Epithelial cell of proximal tubule (primary cell): ENCODE measurements at regions not wholly inside any gene's neighbourhood (a gene's known extent, or its start where the extent isn't known, plus 50 kb on each side); places are given as distances from the start of the nearest gene placed in this dataset.

ENCODE experiments used
- DNase-seq: peaks from one replicate; pipeline ENCODE4 v3.0.0-alpha.2; 2011; ENCODE audit warnings: low read depth
- H3K4me3 ChIP-seq: 2 replicates; pipeline ENCODE4 v1.5.1; 2011; ENCODE audit warnings: low read depth, mild to moderate bottlenecking, low read length
- CTCF ChIP-seq: conservative IDR thresholded peaks from 2 replicates; pipeline ENCODE4 v1.5.1; 2012; ENCODE audit warnings: low read depth, mild to moderate bottlenecking, low read length

DNA sequence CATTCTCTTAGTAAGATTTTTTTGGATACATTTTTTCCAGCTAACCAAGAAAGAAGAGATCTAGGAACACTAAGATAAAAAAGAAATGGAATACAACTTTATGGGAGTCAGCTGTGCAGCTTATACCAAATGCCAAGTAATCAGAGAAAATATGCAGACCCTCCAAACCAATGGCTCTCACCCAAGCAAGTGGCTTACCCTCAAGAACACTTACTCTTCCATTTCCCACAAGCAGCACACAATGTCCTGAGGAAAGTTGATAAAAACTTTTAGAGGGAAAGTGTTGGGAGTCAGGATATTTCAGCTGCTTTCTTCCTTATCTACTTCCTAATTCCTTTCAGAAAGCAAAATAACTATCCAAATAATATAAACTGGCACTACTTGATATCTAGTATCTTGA lies 631.8 kb downstream of the RWDD3 start:
- TF ChIP-seq CTCF = no peak
- no peak for DNase-seq
- no peak overlapping the region for H3K4me3 ChIP-seq

DNA sequence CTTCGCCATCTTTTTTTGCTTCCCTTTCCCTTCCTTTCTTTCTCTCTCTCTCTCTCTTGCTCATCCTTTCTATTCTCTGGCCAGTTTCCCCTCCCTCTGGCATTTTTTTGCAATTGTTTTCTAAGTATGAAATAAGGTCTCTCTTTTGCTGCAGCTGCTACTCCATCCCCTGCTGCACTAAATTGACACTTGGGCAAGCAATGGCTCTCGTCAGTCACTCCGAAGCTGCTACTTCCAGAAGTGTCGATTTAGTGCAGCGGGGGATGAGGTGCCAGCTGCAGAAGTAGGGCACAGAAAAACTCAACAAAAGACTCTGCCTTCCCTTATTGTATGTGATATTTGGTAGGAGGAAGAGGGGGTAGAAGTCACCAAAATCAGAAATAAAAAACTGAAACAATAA lies 642.3 kb downstream of the RWDD3 start:
- H3K4me3 ChIP-seq = no peak overlapping the region
- TF ChIP-seq CTCF = no peak
- no peak for DNase-seq

DNA sequence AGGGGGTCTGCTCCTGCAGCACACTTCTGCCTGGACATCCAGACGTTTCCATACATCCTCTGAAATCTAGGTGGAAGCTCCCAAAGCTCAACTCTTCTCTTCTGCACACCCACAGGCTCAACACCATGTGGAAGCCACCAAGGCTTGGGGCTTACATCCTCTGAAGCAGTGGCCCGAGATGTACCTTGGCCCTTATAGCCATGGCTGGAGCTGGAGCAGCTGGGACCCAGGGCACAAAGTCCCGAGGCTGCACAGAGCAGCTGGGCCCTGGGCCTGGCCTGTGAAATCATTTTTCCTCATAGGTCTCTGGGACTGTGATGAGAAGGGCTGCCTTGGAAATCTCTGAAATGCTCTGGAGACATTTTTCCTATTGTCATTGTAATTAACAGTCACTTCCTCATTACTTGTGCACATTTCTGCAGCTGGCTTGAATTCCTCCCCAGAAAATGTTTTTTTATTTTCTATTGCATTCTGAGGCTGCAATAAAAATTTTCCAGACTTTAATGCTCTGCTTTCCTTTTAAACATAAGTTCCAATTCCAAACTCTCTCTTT lies 645.6 kb downstream of the RWDD3 start:
- H3K4me3 ChIP-seq = no peak overlapping the region
- TF ChIP-seq CTCF = no peak
- DNase-seq = no peak

- no peak for DNase-seq
- H3K4me3 ChIP-seq = no peak overlapping the region
- no peak for TF ChIP-seq CTCF
Measured at GRCh38 chr1:95888941-95889390, 655.0 kb downstream of the RWDD3 start.

- no peak for TF ChIP-seq CTCF
- no peak for DNase-seq
- H3K4me3 ChIP-seq = no peak overlapping the region
Measured at GRCh38 chr1:95889400-95889799, 655.4 kb downstream of the RWDD3 start.

GRCh38 chr1:95893921-95894320 lies 659.9 kb downstream of the RWDD3 start:
- DNase-seq = no peak
- H3K4me3 ChIP-seq = no peak overlapping the region
- no peak for TF ChIP-seq CTCF

DNA sequence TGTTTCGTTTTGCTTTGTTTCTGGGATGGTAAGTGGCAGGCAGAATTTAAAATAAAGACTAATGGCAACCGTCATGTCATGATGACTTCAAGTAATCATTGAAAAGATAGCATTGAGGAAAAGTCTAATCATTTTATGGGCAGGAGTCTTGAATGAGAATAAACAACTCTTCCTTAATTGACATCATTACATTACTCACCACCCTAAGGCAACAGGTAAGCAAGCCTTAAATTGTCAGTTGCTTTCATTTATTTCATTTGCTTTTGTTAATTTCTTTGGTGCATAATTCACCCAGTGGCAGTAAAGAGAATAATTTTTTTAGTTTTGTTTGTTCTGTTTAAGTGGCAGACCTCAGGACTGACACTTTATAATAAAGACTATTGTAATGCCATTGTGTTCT lies 669.0 kb downstream of the RWDD3 start:
- no peak overlapping the region for H3K4me3 ChIP-seq
- no peak for TF ChIP-seq CTCF
- DNase-seq = no peak
